ENCODE measurements at regions not wholly inside any gene's neighbourhood (a gene's known extent, or its start where the extent isn't known, plus 50 kb on each side); places are given as distances from the start of the nearest gene placed in this dataset.

GRCh38 chr1:62998845-62999649, 215.1 kb downstream of the ATG4C start:
- DNase-seq (ENCODE audit: insufficient read length, low spot score) (no peak), FAIRE-seq (no peak)
- no peak for TF ChIP-seq SPI1 (IDR thresholded peaks at IDR 0.05; ENCODE audit: low read depth, low read length)
- TF ChIP-seq POLR2AphosphoS5 (IDR thresholded peaks at IDR 0.05; ENCODE audit: low read depth, low read length): no peak
- no peak for TF ChIP-seq POU2F2 (IDR thresholded peaks at IDR 0.05; ENCODE audit: low read depth, low read length)
- TF ChIP-seq TAF1 (IDR thresholded peaks at IDR 0.05; ENCODE audit: low read depth, low read length): no peak
- TF ChIP-seq POLR2A (IDR thresholded peaks at IDR 0.05; ENCODE audit: low read depth, low read length): no peak
- no peak for TF ChIP-seq PAX5 (IDR thresholded peaks at IDR 0.05; ENCODE audit: insufficient read depth, low read length, severe bottlenecking)

- FAIRE-seq: no peak
Observed at GRCh38 chr1:63000508-63000907, 216.6 kb downstream of the ATG4C start.

GRCh38 chr1:63004868-63005267, 220.9 kb downstream of the ATG4C start:
- FAIRE-seq (no peak), DNase-seq (ENCODE audit: insufficient read length, low spot score) (no peak)

More at GRCh38 chr1:63000508-63000907, 216.6 kb downstream of the ATG4C start:
- DNase-seq (ENCODE audit: insufficient read length, low spot score): no peak
- TF ChIP-seq POU2F2 (IDR thresholded peaks at IDR 0.05; ENCODE audit: low read depth, low read length) (no peak), SPI1 (IDR thresholded peaks at IDR 0.05; ENCODE audit: low read depth, low read length) (no peak), POLR2AphosphoS5 (IDR thresholded peaks at IDR 0.05; ENCODE audit: low read depth, low read length) (no peak)

GRCh38 chr1:63005812-63006211, 221.9 kb downstream of the ATG4C start:
- no peak for FAIRE-seq
- DNase-seq (ENCODE audit: insufficient read length, low spot score): no peak
- TF ChIP-seq POU2F2 (IDR thresholded peaks at IDR 0.05; ENCODE audit: low read depth, low read length) (no peak), PAX5 (IDR thresholded peaks at IDR 0.05; ENCODE audit: insufficient read depth, low read length, severe bottlenecking) (no peak), TAF1 (IDR thresholded peaks at IDR 0.05; ENCODE audit: low read depth, low read length) (no peak), POLR2A (IDR thresholded peaks at IDR 0.05; ENCODE audit: low read depth, low read length) (no peak), POLR2AphosphoS5 (IDR thresholded peaks at IDR 0.05; ENCODE audit: low read depth, low read length) (no peak), SPI1 (IDR thresholded peaks at IDR 0.05; ENCODE audit: low read depth, low read length) (no peak)

More at GRCh38 chr1:63004868-63005267, 220.9 kb downstream of the ATG4C start:
- TF ChIP-seq PAX5 (IDR thresholded peaks at IDR 0.05; ENCODE audit: insufficient read depth, low read length, severe bottlenecking) (no peak), POLR2AphosphoS5 (IDR thresholded peaks at IDR 0.05; ENCODE audit: low read depth, low read length) (no peak), POLR2A (IDR thresholded peaks at IDR 0.05; ENCODE audit: low read depth, low read length) (no peak), SPI1 (IDR thresholded peaks at IDR 0.05; ENCODE audit: low read depth, low read length) (no peak), TAF1 (IDR thresholded peaks at IDR 0.05; ENCODE audit: low read depth, low read length) (no peak), POU2F2 (IDR thresholded peaks at IDR 0.05; ENCODE audit: low read depth, low read length) (no peak)

- FAIRE-seq: no peak
- DNase-seq (ENCODE audit: insufficient read length, low spot score): no peak
- TF ChIP-seq POU2F2 (IDR thresholded peaks at IDR 0.05; ENCODE audit: low read depth, low read length): no peak
Observed at GRCh38 chr1:63009421-63009820, 225.5 kb downstream of the ATG4C start.

- no peak for DNase-seq (ENCODE audit: insufficient read length, low spot score)
- no peak for TF ChIP-seq POLR2A (IDR thresholded peaks at IDR 0.05; ENCODE audit: low read depth, low read length)
- no peak for TF ChIP-seq POU2F2 (IDR thresholded peaks at IDR 0.05; ENCODE audit: low read depth, low read length)
- TF ChIP-seq PAX5 (IDR thresholded peaks at IDR 0.05; ENCODE audit: insufficient read depth, low read length, severe bottlenecking): no peak
- no peak for TF ChIP-seq TAF1 (IDR thresholded peaks at IDR 0.05; ENCODE audit: low read depth, low read length)
- TF ChIP-seq SPI1 (IDR thresholded peaks at IDR 0.05; ENCODE audit: low read depth, low read length): no peak
- TF ChIP-seq POLR2AphosphoS5 (IDR thresholded peaks at IDR 0.05; ENCODE audit: low read depth, low read length): no peak
- FAIRE-seq: no peak
Observed at GRCh38 chr1:63010913-63011660, 227.2 kb downstream of the ATG4C start.

GRCh38 chr1:63012339-63012738, 228.4 kb downstream of the ATG4C start:
- TF ChIP-seq SPI1 (IDR thresholded peaks at IDR 0.05; ENCODE audit: low read depth, low read length): no peak
- no peak for TF ChIP-seq POLR2A (IDR thresholded peaks at IDR 0.05; ENCODE audit: low read depth, low read length)
- TF ChIP-seq POU2F2 (IDR thresholded peaks at IDR 0.05; ENCODE audit: low read depth, low read length): no peak
- no peak for TF ChIP-seq PAX5 (IDR thresholded peaks at IDR 0.05; ENCODE audit: insufficient read depth, low read length, severe bottlenecking)
- TF ChIP-seq TAF1 (IDR thresholded peaks at IDR 0.05; ENCODE audit: low read depth, low read length): no peak
- no peak for TF ChIP-seq POLR2AphosphoS5 (IDR thresholded peaks at IDR 0.05; ENCODE audit: low read depth, low read length)
- DNase-seq (ENCODE audit: insufficient read length, low spot score) (no peak), FAIRE-seq (no peak)

- FAIRE-seq (no peak), DNase-seq (ENCODE audit: insufficient read length, low spot score) (no peak)
- TF ChIP-seq TAF1 (IDR thresholded peaks at IDR 0.05; ENCODE audit: low read depth, low read length): no peak
- no peak for TF ChIP-seq SPI1 (IDR thresholded peaks at IDR 0.05; ENCODE audit: low read depth, low read length)
- TF ChIP-seq POU2F2 (IDR thresholded peaks at IDR 0.05; ENCODE audit: low read depth, low read length): no peak
- TF ChIP-seq POLR2A (IDR thresholded peaks at IDR 0.05; ENCODE audit: low read depth, low read length): no peak
- TF ChIP-seq PAX5 (IDR thresholded peaks at IDR 0.05; ENCODE audit: insufficient read depth, low read length, severe bottlenecking): no peak
- no peak for TF ChIP-seq POLR2AphosphoS5 (IDR thresholded peaks at IDR 0.05; ENCODE audit: low read depth, low read length)
Observed at GRCh38 chr1:63014267-63014666, 230.3 kb downstream of the ATG4C start.

GRCh38 chr1:63022319-63022718, 238.4 kb downstream of the ATG4C start:
- no peak for FAIRE-seq
- no peak for DNase-seq (ENCODE audit: insufficient read length, low spot score)
- TF ChIP-seq POLR2A (IDR thresholded peaks at IDR 0.05; ENCODE audit: low read depth, low read length) (no peak), TAF1 (IDR thresholded peaks at IDR 0.05; ENCODE audit: low read depth, low read length) (no peak), PAX5 (IDR thresholded peaks at IDR 0.05; ENCODE audit: insufficient read depth, low read length, severe bottlenecking) (no peak), POU2F2 (IDR thresholded peaks at IDR 0.05; ENCODE audit: low read depth, low read length) (no peak), POLR2AphosphoS5 (IDR thresholded peaks at IDR 0.05; ENCODE audit: low read depth, low read length) (no peak), SPI1 (IDR thresholded peaks at IDR 0.05; ENCODE audit: low read depth, low read length) (no peak)

All from GM12891 (cell line).